GM13977 (cell line): ENCODE measurements at regions not wholly inside any gene's neighbourhood (a gene's known extent, or its start where the extent isn't known, plus 50 kb on each side); places are given as distances from the start of the nearest gene placed in this dataset.

Source experiments
- DNase-seq: peaks from one replicate; pipeline ENCODE4 v3.0.0; 2012; ENCODE audit warnings: low spot score
- CTCF ChIP-seq: IDR thresholded peaks from 2 replicates; pipeline ENCODE4 v1.5.1; 2012; ENCODE audit warnings: mild to moderate bottlenecking, control low read depth; ENCODE audit not compliant: insufficient read depth; ENCODE audit errors: extremely low read depth, missing control alignments
- in situ Hi-C: fragments of 300-500 bp; cut with MboI; formaldehyde crosslinking; loops from one replicate; pipeline ENCODE4 v1.12.0; 2022; ENCODE audit warnings: low sequenced_read_pairs, low pct_unique_long_range_greater_than_20kb, mixed read lengths, inconsistent platforms; ENCODE audit not compliant: unreplicated experiment

GRCh38 chr5:145227881-145228280 lies 607.3 kb downstream of the PRELID2 start:
- no peak for DNase-seq
- in situ Hi-C loops, result no loop called here
- TF ChIP-seq CTCF, result no peak

- no peak for TF ChIP-seq CTCF
Measured at GRCh38 chr5:145226726-145227125, 608.4 kb downstream of the PRELID2 start.

DNA sequence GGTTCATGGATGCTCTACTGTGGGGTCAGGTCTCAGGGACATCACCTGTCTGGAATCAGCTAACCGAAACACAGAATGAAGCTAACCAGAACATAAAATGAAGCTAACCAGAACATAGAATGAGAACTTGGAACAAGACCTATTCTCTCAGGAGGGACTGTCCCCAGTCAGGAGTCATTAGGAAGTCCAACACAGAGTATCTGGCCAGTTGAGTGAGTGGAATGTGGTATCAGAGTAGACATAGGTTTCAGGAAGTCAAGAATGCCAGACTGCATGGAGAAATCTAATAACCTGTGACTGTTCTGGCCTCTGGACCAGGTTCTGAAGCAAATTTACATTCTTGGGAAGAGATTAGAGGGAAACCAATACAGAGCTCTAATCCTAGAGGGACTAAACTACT lies 609.6 kb downstream of the PRELID2 start:
- in situ Hi-C loops, result no loop called here
- TF ChIP-seq CTCF, result no peak
- DNase-seq, result no peak

More at GRCh38 chr5:145226726-145227125, 608.4 kb downstream of the PRELID2 start:
- in situ Hi-C loops, result no loop called here
- DNase-seq, result no peak

DNA sequence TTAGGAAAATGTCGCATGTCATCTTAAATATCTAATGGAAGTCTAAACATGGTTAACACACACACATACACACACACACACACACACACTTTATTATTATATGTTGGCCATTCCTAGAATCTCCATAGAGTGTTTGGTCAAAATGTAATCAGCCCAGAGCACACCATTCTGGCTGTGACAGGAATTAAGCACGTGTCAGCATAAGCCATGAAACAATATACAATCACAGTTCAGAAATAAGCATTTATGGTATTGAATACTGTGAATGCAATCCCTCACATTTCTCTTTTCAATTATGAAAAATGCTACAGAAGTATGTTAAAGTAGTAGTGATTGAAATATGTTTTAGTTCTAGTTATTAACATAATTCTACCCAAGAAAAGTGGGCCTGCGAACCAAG lies 611.6 kb downstream of the PRELID2 start:
- no peak for DNase-seq
- no peak for TF ChIP-seq CTCF
- in situ Hi-C loops, result no loop called here

DNA sequence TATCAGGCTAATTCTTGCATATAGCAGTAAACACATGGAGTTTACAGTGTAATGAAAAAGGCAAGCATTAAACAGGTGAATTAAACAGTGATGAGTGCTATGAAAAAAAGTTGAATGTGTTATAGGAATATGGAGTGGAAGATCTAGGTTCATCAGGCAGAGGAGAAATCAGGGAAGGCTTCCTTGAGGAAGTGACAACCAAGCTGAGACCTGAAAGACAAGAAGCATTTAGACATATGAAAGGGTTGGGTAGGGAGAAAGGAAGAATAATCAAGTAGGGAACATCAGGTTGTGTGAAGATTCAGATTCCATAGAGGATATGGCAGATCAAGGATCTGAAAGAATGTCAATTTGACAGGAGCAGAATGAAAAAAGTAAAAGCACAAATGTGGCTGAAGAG lies 612.5 kb downstream of the PRELID2 start:
- no peak for DNase-seq
- no peak for TF ChIP-seq CTCF
- in situ Hi-C loops, result no loop called here

DNA sequence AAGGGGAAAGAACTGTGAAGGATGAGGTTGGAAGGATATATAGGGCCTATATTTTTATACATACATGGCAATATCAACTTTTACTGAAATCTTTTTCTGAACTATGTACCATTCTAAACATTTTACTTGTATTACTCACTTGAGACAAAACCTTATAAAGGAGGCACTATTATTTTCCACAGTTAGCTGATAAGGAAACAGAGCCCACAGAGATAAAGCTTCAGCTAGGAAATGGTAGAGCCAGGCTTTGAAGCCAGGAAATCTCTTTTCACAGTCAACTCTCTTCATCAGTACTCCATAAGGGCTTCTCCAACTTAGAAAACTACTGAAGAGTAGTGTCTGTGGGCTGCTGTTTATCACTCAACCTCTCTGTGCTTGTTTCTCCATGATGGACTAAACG lies 613.7 kb downstream of the PRELID2 start:
- in situ Hi-C loops, result no loop called here
- no peak for DNase-seq
- no peak for TF ChIP-seq CTCF

DNA sequence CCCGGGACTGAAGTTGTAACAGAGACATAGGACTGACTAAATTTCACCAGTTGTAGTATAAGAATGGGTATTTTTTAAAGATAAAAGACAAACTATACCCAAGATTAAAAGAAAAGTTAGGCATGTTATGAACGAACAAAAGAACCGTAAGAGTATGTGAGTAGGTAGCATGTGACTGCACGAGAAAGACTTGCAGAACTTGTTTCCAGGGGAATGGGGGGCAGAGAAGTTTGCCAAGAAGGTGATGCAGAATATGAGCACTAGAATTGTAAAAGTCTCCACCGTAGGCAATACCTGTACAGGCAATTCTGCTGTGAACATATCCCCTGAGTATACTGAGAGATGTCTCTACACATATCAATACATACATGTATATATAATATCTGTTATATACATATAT lies 614.7 kb downstream of the PRELID2 start:
- in situ Hi-C loops, result no loop called here
- no peak for DNase-seq
- no peak for TF ChIP-seq CTCF
